ENCODE measurements at regions not wholly inside any gene's neighbourhood (a gene's known extent, or its start where the extent isn't known, plus 50 kb on each side); places are given as distances from the start of the nearest gene placed in this dataset.

- TF ChIP-seq CTCF (IDR thresholded peaks at IDR 0.05) (no peak), POLR2A (IDR thresholded peaks at IDR 0.05) (no peak)
Measured at GRCh38 chr2:37864217-37864616, 60.9 kb upstream of the RMDN2 start.

All from ovary (tissue), 3 donors.